NCI-H2171 (cell line): ENCODE measurements at regions not wholly inside any gene's neighbourhood (a gene's known extent, or its start where the extent isn't known, plus 50 kb on each side); places are given as distances from the start of the nearest gene placed in this dataset.
"Not testable (repeated sequence)": the region's sequence is repeated elsewhere in the genome, so short reads cannot be mapped to it uniquely, and the experiment has no call there.

Experiments used
- DNase-seq: peaks from one replicate; lab custom pipeline; 2025; lab: John Stamatoyannopoulos, UW

DNA sequence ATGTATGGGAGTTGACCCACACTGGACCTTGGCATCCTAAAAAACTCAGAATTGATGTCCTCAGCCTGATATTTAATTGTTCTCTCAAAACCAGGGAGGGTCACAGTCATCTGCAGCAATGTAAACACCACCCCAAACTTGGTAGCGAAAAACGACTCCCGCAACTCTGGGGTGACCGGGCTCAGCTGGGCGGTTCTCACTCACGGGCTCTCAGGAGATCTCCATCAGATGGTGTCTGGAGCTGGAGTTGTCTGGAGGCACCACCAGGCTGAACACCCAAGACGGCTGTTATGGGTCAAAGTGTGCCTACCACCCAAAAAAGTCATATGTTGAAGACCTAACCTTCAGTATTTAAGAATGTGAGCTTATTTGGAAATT lies 50.9 kb upstream of the NXT1 start:
- DNase-seq = no peak

- no peak for DNase-seq
Measured at GRCh38 chr20:23298926-23299672, 51.5 kb upstream of the NXT1 start.

DNA sequence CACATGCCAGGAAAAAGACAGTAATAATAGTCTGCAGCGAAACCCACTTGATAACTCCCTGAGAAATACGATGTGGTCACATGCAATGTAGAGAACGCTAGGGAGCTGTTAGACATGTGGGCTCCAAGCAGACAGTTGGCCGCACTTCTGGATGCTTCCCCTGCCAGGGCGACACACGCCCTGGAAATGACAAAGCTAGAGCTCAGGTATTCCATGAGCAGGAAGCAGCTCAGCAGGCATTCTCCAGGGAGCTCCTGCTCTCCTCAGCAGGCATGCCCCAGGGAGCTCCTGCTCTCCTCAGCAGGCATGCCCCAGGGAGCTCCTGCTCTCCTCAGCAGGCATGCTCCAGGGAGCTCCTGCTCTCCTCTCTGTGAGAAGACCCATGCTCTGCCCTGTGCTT lies 52.4 kb upstream of the NXT1 start:
- no peak for DNase-seq

- DNase-seq = no peak
Measured at GRCh38 chr20:23296841-23297701, 53.5 kb upstream of the NXT1 start.

DNA sequence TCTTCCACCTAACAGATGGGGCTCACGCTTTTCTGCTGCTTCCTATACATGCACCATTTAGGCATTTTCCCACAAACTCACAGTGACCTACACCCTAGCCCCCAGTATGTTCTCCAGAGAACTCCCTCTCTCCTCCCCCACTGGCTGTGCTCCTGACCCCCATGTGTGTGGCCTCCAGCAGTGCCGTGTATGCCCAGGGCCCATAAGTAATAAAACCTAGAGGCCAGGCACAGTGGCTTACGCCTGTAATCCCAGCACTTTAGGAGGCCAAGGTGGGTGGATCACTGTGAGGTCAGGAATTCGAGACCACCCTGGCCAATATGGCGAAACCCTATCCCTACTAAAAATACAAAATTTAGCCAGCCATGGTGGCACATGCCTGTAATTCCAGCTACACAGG lies 54.7 kb upstream of the NXT1 start:
- DNase-seq = no peak

DNA sequence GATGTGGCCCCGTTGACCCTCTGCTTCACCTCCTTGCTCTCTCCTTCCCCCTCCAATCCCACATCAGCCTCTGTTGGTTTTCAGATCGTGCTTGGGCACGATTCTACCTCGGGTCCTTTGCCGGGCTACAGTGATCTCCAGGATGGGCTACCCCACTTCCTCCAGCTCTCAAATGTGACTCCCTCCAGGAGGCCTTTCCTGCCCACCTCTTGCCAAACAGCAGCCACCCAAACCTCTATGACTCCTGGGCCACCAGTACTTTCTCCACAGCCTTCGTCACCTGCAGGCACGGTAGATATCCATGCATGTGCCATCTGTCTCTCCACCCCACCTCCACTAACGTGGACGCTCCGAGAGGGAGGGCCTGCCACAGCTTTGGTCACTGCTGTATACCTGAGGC lies 55.9 kb upstream of the NXT1 start:
- no peak for DNase-seq

- no peak for DNase-seq
Measured at GRCh38 chr20:23294166-23294565, 56.4 kb upstream of the NXT1 start.

DNA sequence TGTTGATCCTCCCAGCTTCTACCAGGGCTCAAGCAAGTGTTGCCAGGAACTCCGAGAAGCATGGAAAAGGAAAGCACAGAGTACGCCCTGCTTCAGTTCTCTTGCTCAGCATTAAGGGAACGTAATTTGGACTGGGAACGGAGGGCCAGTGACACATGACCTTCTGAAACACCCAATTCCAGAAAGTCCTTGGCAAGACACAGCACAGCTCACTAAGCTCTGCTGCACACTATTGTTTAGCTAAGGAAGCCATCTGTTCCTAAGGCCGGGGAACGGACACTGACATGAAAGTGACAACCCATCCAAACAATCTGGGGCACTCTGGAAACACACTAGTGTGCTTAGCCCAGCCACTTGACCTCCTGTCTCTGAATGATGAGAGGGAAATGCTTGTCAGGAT lies 56.9 kb upstream of the NXT1 start:
- no peak for DNase-seq

GRCh38 chr20:23292311-23292710 lies 58.3 kb upstream of the NXT1 start:
- DNase-seq = not testable (repeated sequence)

GRCh38 chr20:23291575-23292240 lies 58.9 kb upstream of the NXT1 start:
- DNase-seq = no peak

GRCh38 chr20:23290761-23291574 lies 59.6 kb upstream of the NXT1 start:
- DNase-seq = no peak

DNA sequence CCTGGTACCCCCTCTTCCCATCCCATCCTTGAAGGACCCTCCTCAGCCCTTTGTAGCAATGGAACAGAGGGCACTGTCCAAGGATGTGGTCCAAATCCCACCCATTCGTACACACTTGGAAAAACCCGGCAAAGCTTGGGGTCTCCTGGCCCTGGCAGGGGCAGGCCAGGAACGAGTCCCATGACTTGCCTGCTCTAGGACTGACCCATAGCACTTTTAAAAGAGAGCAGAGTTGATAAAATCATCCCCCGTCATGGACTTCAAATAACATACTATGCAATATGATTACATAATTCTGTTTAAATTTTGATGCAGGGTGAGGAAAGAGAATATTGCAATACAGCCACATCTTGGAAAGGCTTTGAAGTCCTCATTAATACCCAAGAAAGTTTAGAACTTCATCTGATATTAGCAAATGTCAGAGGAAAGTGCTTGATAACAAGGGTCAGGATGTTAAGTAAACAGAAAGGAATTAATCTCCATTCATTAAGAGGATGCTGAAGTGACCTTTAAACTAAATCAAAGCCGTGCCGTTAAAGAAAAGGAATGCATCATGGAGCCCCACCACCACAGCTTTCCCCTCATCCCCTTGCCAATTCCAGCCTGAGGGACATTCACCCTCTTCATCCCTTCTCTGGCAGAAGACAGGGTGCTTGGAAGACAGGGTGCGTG lies 60.7 kb upstream of the NXT1 start:
- DNase-seq = no peak

DNA sequence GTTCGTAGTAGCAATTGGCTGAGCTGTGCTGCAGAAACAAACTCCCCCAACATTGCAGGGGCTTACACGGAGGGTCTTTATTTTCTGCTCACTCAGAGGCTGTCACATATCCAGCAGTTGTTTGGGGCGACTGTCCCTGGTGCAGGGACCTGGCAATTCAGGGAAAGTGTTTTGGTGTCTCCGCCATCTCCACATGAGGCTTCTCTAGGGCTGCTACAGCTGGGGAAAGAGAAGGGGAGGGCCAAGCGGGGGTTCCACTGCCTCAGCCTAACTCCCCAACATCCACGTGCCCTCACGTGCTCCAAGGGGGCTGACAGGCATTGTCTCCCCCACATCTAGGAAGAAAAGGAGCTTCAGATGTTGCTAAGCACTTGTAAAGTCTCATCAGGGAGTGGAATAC lies 61.3 kb upstream of the NXT1 start:
- DNase-seq = no peak

DNA sequence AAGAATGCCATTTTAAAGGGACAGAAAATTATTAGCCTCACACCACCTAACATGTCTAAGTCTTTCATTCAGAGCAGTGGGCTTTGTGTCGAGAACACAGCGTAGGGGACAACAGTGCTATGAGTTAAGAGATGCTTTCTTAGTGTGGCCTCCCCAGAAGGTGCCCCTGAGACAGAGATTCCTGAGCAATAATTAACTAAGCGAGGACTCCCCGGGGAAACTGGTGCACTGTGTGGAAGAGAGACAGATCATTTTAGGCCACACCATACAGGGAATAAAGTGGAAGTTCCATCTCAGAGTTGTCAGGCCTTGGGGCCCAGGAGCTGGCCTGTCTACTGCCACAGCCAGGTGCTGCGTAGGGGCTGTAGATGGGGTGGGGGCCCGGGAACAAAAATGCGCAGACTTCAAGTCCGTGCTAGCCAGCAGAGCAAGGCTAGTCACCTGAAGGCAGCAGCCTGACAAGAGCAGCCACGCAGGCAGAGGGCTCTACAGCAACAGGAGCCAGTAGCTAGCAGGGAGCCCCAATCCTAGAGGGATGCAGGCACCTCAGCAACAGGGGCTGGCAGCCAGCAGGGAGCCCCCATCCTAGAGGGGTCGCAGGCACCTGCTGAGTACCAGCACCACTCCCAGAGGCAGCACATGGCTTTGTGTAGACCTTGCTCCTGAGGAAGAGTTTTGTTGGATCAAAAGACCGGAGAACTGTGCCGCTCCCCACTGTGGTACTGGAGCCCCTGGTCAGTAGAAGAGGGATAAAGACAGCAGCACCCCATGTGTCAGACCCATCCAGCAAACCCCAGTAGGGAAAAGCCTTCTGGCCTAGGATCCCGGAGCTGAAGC lies 63.0 kb upstream of the NXT1 start:
- DNase-seq = no peak

GRCh38 chr20:23286346-23286745 lies 64.2 kb upstream of the NXT1 start:
- DNase-seq = no peak

DNA sequence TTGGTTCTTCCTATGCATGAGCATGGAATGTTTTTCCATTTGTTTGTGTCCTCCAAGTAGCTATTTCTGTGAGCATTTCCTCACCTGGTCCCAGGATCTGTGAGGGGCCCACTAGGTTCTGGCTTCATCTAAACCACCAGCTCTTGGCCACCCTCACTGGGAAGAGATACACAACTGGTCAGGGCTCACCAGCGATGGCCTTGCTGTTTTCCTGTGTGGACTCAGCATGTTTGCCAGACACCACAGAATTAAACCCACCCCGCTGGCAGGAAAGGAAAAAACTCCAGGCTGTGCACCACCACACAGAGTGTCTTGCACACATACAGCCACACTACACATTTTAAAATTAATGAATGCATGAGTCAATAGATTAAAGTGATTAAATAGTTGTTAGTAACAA lies 65.1 kb upstream of the NXT1 start:
- DNase-seq = no peak

- no peak for DNase-seq
Measured at GRCh38 chr20:23284009-23284408, 66.6 kb upstream of the NXT1 start.

DNA sequence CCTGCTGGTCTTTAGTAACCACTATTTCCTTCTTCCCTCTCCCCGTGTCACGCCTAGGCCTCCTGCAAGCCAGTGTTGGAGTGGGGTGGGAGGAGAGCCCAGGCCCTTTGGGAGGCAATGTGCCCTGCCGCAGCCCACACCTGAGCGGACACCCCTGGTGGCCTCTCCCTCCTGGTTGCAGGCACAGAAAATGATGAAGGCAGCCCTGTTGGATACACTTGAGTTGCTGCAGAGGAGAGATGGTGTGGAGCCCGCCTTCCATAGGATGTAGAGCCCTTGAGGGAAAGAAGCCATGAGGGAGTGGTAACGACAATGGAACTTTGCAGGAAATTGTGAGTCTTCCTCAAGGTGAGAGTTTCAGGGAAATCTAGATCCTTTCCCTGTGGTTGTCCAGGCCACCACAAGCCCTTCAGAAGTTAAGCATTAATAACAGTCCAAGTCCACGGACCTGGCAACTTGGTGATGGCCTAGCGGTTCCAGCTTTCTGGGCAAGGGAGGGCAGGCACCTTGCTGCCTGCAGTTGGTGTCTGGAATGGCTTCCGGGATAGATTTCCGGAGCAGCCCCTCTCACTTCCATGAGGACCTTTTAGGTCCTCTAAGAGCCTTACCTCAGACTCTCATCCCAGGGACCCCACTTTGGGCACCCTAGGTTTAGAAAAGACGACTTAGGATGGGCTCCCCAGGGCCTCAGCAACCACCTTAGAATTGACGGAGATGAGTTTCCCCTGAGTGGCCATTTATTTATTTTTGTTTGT lies 67.3 kb upstream of the NXT1 start:
- no peak for DNase-seq

DNA sequence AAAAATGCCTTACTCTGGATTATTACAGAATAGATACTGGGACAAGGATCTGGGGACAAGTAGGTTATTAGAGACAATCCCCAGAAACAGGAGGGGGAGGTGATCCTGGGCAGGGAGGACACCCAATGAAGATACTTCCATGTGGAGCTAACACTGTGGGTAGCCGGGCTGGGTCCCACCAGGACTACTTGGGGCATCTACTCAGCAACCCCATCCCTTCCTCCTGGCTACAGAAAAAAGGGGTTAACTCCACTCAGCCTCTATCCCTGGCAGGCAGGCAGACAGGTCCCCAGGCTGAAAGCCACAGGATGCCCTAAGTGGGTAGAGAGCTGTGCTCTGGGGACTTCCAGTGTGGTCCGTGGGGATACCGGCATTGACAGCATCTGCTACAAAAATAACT lies 68.0 kb upstream of the NXT1 start:
- no peak for DNase-seq

DNA sequence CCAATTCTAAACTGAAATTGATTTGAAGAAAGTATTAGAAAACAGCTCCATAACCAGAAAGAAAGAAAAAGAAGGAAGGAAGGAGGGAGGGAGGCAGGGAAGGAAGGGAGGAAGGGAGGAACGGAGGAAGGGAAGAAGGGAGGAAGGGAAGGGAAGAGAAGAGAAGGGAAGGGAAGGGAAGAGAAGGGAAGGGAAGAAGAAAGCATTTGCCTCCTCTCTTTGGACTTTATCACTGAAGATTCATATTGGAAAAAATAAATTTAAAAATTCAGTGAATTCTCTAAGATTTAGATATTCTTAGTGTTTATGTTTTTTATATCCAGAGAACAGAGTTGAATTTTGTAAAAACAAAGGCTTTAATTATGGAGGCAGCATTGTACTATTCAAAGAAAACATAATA lies 68.5 kb upstream of the NXT1 start:
- DNase-seq = no peak
